ENCODE measurements at regions not wholly inside any gene's neighbourhood (a gene's known extent, or its start where the extent isn't known, plus 50 kb on each side); places are given as distances from the start of the nearest gene placed in this dataset.
A peak's percentile ranks its signal among the peaks of the same experiment; 100 is the strongest.

- H3K36me3 Mint-ChIP-seq (ENCODE audit: unreplicated experiment), result no peaks in the 10 kb centered on the region
- no peak for TF ChIP-seq CTCF (IDR thresholded peaks at IDR 0.05)
- peaks cover 19% of the 10 kb centered on the region for H3K9me3 Mint-ChIP-seq (ENCODE audit: unreplicated experiment)
- H3K4me3 Mint-ChIP-seq (ENCODE audit: unreplicated experiment), result no peak overlapping the region
- H3K4me1 Mint-ChIP-seq (ENCODE audit: unreplicated experiment), result no peaks in the 10 kb centered on the region
- no peak for DNase-seq (ENCODE audit: extremely low spot score, unreplicated experiment)
- no peaks in the 10 kb centered on the region for H3K27me3 Mint-ChIP-seq (ENCODE audit: unreplicated experiment)
- H3K27ac Mint-ChIP-seq (ENCODE audit: unreplicated experiment), result no peak overlapping the region
These were observed 363.7 kb downstream of the IRX2 start for GRCh38 chr5:2387634-2388325.

GRCh38 chr5:2387250-2387633, 364.2 kb downstream of the IRX2 start:
- Mint-ChIP-seq H3K36me3 (ENCODE audit: unreplicated experiment) (no peaks in the 10 kb centered on the region), H3K4me1 (ENCODE audit: unreplicated experiment) (no peaks in the 10 kb centered on the region), H3K4me3 (ENCODE audit: unreplicated experiment) (no peak overlapping the region), H3K27ac (ENCODE audit: unreplicated experiment) (no peak overlapping the region), H3K9me3 (ENCODE audit: unreplicated experiment) (peaks cover 16% of the 10 kb centered on the region), H3K27me3 (ENCODE audit: unreplicated experiment) (no peaks in the 10 kb centered on the region)
- no peak for DNase-seq (ENCODE audit: extremely low spot score, unreplicated experiment)
- TF ChIP-seq CTCF (IDR thresholded peaks at IDR 0.05), result no peak

GRCh38 chr5:2385818-2386217, 365.7 kb downstream of the IRX2 start:
- H3K27me3 Mint-ChIP-seq (ENCODE audit: unreplicated experiment), result no peaks in the 10 kb centered on the region
- H3K36me3 Mint-ChIP-seq (ENCODE audit: unreplicated experiment), result no peaks in the 10 kb centered on the region

GRCh38 chr5:2383698-2384065, 367.8 kb downstream of the IRX2 start:
- H3K27me3 Mint-ChIP-seq (ENCODE audit: unreplicated experiment), result no peaks in the 10 kb centered on the region
- DNase-seq (ENCODE audit: extremely low spot score, unreplicated experiment), result peak; percentile 73
- no peaks in the 10 kb centered on the region for H3K36me3 Mint-ChIP-seq (ENCODE audit: unreplicated experiment)
- no peaks in the 10 kb centered on the region for H3K4me1 Mint-ChIP-seq (ENCODE audit: unreplicated experiment)
- H3K27ac Mint-ChIP-seq (ENCODE audit: unreplicated experiment), result no peak overlapping the region
- no peak overlapping the region for H3K4me3 Mint-ChIP-seq (ENCODE audit: unreplicated experiment)
- peaks cover 2% of the 10 kb centered on the region for H3K9me3 Mint-ChIP-seq (ENCODE audit: unreplicated experiment)
- TF ChIP-seq CTCF (IDR thresholded peaks at IDR 0.05), result no peak

More at GRCh38 chr5:2385818-2386217, 365.7 kb downstream of the IRX2 start:
- peak; percentile 17 for DNase-seq (ENCODE audit: extremely low spot score, unreplicated experiment)
- Mint-ChIP-seq H3K4me1 (ENCODE audit: unreplicated experiment) (no peaks in the 10 kb centered on the region), H3K9me3 (ENCODE audit: unreplicated experiment) (peaks cover 11% of the 10 kb centered on the region), H3K4me3 (ENCODE audit: unreplicated experiment) (no peak overlapping the region), H3K27ac (ENCODE audit: unreplicated experiment) (no peak overlapping the region)
- no peak for TF ChIP-seq CTCF (IDR thresholded peaks at IDR 0.05)

GRCh38 chr5:2382776-2383697, 368.4 kb downstream of the IRX2 start:
- H3K27ac Mint-ChIP-seq (ENCODE audit: unreplicated experiment), result no peak overlapping the region
- TF ChIP-seq CTCF (IDR thresholded peaks at IDR 0.05), result no peak

More at GRCh38 chr5:2382776-2383697, 368.4 kb downstream of the IRX2 start:
- Mint-ChIP-seq H3K36me3 (ENCODE audit: unreplicated experiment) (no peaks in the 10 kb centered on the region), H3K4me1 (ENCODE audit: unreplicated experiment) (no peaks in the 10 kb centered on the region), H3K9me3 (ENCODE audit: unreplicated experiment) (peaks cover 2% of the 10 kb centered on the region), H3K4me3 (ENCODE audit: unreplicated experiment) (no peak overlapping the region), H3K27me3 (ENCODE audit: unreplicated experiment) (no peaks in the 10 kb centered on the region)
- DNase-seq (ENCODE audit: extremely low spot score, unreplicated experiment), result peak; percentile 56
